ENCODE measurements at regions not wholly inside any gene's neighbourhood (a gene's known extent, or its start where the extent isn't known, plus 50 kb on each side); places are given as distances from the start of the nearest gene placed in this dataset.

GRCh38 chr4:8697826-8698225 lies 105.3 kb downstream of the CPZ start:
- TF ChIP-seq TAF1 (IDR thresholded peaks at IDR 0.05; ENCODE audit: borderline replicate concordance, insufficient read depth, low read length) = no peak
- TF ChIP-seq SIN3A (IDR thresholded peaks at IDR 0.05; ENCODE audit: borderline replicate concordance, insufficient read depth, low read length) = no peak
- TF ChIP-seq FOXP2 (optimal IDR thresholded peaks at IDR 0.05; ENCODE audit: borderline replicate concordance, extremely low read depth, extremely low read length, insufficient read depth) = no peak

GRCh38 chr4:8696369-8697127 lies 104.0 kb downstream of the CPZ start:
- TF ChIP-seq FOXP2 (optimal IDR thresholded peaks at IDR 0.05; ENCODE audit: borderline replicate concordance, extremely low read depth, extremely low read length, insufficient read depth) (no peak), TAF1 (IDR thresholded peaks at IDR 0.05; ENCODE audit: borderline replicate concordance, insufficient read depth, low read length) (no peak), SIN3A (IDR thresholded peaks at IDR 0.05; ENCODE audit: borderline replicate concordance, insufficient read depth, low read length) (no peak), REST (IDR thresholded peaks at IDR 0.05; ENCODE audit: insufficient read depth in 1 of 2, low read depth in 2 of 2, low read length in 2 of 2) (no peak), POLR2AphosphoS5 (IDR thresholded peaks at IDR 0.05; ENCODE audit: low read depth, low read length) (no peak)

- TF ChIP-seq SIN3A (IDR thresholded peaks at IDR 0.05; ENCODE audit: borderline replicate concordance, insufficient read depth, low read length) (no peak), REST (IDR thresholded peaks at IDR 0.05; ENCODE audit: insufficient read depth in 1 of 2, low read depth in 2 of 2, low read length in 2 of 2) (no peak), TAF1 (IDR thresholded peaks at IDR 0.05; ENCODE audit: borderline replicate concordance, insufficient read depth, low read length) (no peak), FOXP2 (optimal IDR thresholded peaks at IDR 0.05; ENCODE audit: borderline replicate concordance, extremely low read depth, extremely low read length, insufficient read depth) (no peak), POLR2AphosphoS5 (IDR thresholded peaks at IDR 0.05; ENCODE audit: low read depth, low read length) (no peak)
Measured at GRCh38 chr4:8695237-8696219, 103.0 kb downstream of the CPZ start.

- TF ChIP-seq POLR2AphosphoS5 (IDR thresholded peaks at IDR 0.05; ENCODE audit: low read depth, low read length) = no peak
- no peak for TF ChIP-seq SIN3A (IDR thresholded peaks at IDR 0.05; ENCODE audit: borderline replicate concordance, insufficient read depth, low read length)
- TF ChIP-seq TAF1 (IDR thresholded peaks at IDR 0.05; ENCODE audit: borderline replicate concordance, insufficient read depth, low read length) = no peak
- no peak for TF ChIP-seq FOXP2 (optimal IDR thresholded peaks at IDR 0.05; ENCODE audit: borderline replicate concordance, extremely low read depth, extremely low read length, insufficient read depth)
- no peak for TF ChIP-seq REST (IDR thresholded peaks at IDR 0.05; ENCODE audit: insufficient read depth in 1 of 2, low read depth in 2 of 2, low read length in 2 of 2)
Measured at GRCh38 chr4:8694651-8695151, 102.1 kb downstream of the CPZ start.

- TF ChIP-seq SIN3A (IDR thresholded peaks at IDR 0.05; ENCODE audit: borderline replicate concordance, insufficient read depth, low read length) (no peak), FOXP2 (optimal IDR thresholded peaks at IDR 0.05; ENCODE audit: borderline replicate concordance, extremely low read depth, extremely low read length, insufficient read depth) (no peak), TAF1 (IDR thresholded peaks at IDR 0.05; ENCODE audit: borderline replicate concordance, insufficient read depth, low read length) (no peak), POLR2AphosphoS5 (IDR thresholded peaks at IDR 0.05; ENCODE audit: low read depth, low read length) (no peak), REST (IDR thresholded peaks at IDR 0.05; ENCODE audit: insufficient read depth in 1 of 2, low read depth in 2 of 2, low read length in 2 of 2) (no peak)
Measured at GRCh38 chr4:8694226-8694625, 101.7 kb downstream of the CPZ start.

All from PFSK-1 (cell line).